A549 (cell line): ENCODE measurements at regions not wholly inside any gene's neighbourhood (a gene's known extent, or its start where the extent isn't known, plus 50 kb on each side); places are given as distances from the start of the nearest gene placed in this dataset.

Experiments
- ATAC-seq, 2 experiments: fragments of 200-7000 bp in 1 of 2; fragments of >200 bp in 1 of 2; cut with Nextera tagmentation in 1 of 2; cut with Tn5 transposase in 1 of 2; 3 replicates each; pipeline versions ENCODE4 v1.8.0 to v1.9.1; 2018 to 2020; ENCODE audit warnings: mild to moderate bottlenecking in 1 of 2, moderate library complexity in 1 of 2
- CTCF ChIA-PET: fragments of 300-600 bp; sonication (Branson Sonifier 250); formaldehyde crosslinking; extraction: SDS; loops from one replicate; lab custom pipeline; 2021; ENCODE audit warnings: antibody characterized with exemption, inconsistent platforms; lab: Yijun Ruan, JAX
- POLR2A ChIA-PET: fragments of 350-600 bp; formaldehyde crosslinking; extraction: SDS; loops from one replicate; lab custom pipeline; 2021; ENCODE audit warnings: antibody characterized with exemption, inconsistent platforms; lab: Yijun Ruan, JAX
- DNase-seq, 2 experiments: peaks; one replicate each; pipeline versions ENCODE4 v3.0.0 to v3.0.0-alpha.2; 2011 to 2016; ENCODE audit warnings: low read depth in 1 of 2, low spot score in 1 of 2
- FAIRE-seq: peaks from 2 replicates; lab custom pipeline; 2011; peaks lifted over from hg19 to GRCh38; lab: Jason Lieb, UNC
- H3K27ac ChIP-seq, 2 experiments: fragments of >200 bp; sonication (Bioruptor Twin); formaldehyde crosslinking; 3 replicates each; pipeline ENCODE4 v1.5.1; 2016 to 2017
- H3K4me1 ChIP-seq: fragments of >200 bp; sonication (Bioruptor Twin); formaldehyde crosslinking; 3 replicates; pipeline ENCODE4 v1.6.1; 2016
- H3K4me2 ChIP-seq: fragments of >200 bp; sonication (Bioruptor Twin); formaldehyde crosslinking; 3 replicates; pipeline ENCODE4 v1.6.1; 2016
- H3K4me3 ChIP-seq: fragments of >200 bp; sonication (Bioruptor Twin); formaldehyde crosslinking; 3 replicates; pipeline ENCODE4 v1.5.1; 2016
- H3K9me3 ChIP-seq: fragments of >200 bp; sonication (Bioruptor Twin); formaldehyde crosslinking; 3 replicates; pipeline ENCODE4 v1.6.1; 2016
- ATOH8 ChIP-seq: fragments of 250-450 bp; sonication (Bioruptor Pico); IDR thresholded peaks from 2 replicates; pipeline ENCODE4 v1.5.0; 2020; ENCODE audit warnings: low read depth, mild to moderate bottlenecking, moderate library complexity
- CEBPB ChIP-seq, 2 experiments: fragments of >200 bp in 1 of 2; sonication (Bioruptor Twin) in 1 of 2; formaldehyde crosslinking in 1 of 2; IDR thresholded peaks; 2 replicates each; pipeline ENCODE4 v1.6.1; 2012 to 2016
- CHD2 ChIP-seq: fragments of 150-350 bp; IDR thresholded peaks from 2 replicates; pipeline ENCODE4 v1.6.1; 2014; ENCODE audit warnings: low read length; ENCODE audit not compliant: partially characterized antibody
- CHD4 ChIP-seq: fragments of 200-600 bp; sonication (generic); IDR thresholded peaks from 2 replicates; pipeline ENCODE4 v1.6.1; 2016; ENCODE audit warnings: antibody characterized with exemption, mild to moderate bottlenecking, borderline replicate concordance
- E2F6 ChIP-seq: IDR thresholded peaks from 2 replicates; pipeline ENCODE4 v1.6.1; 2012; ENCODE audit warnings: low read depth, borderline replicate concordance
- EHMT2 ChIP-seq: fragments of 200-600 bp; sonication (generic); IDR thresholded peaks from 2 replicates; pipeline ENCODE4 v1.6.1; 2016; ENCODE audit warnings: antibody characterized with exemption, low read depth, mild to moderate bottlenecking, moderate library complexity
- EP300 ChIP-seq, 2 experiments: fragments of >200 bp; sonication (Bioruptor Twin); formaldehyde crosslinking; IDR thresholded peaks; 2 replicates in 1 of 2; 3 replicates in 1 of 2; pipeline ENCODE4 v1.6.1; 2016 to 2017
- FOSB ChIP-seq: fragments of 250-450 bp; sonication (Bioruptor Pico); IDR thresholded peaks from 2 replicates; pipeline ENCODE4 v1.5.0; 2020; ENCODE audit warnings: mild to moderate bottlenecking, moderate library complexity
- HES2 ChIP-seq: fragments of >200 bp; sonication (Bioruptor Twin); formaldehyde crosslinking; IDR thresholded peaks from 2 replicates; pipeline ENCODE4 v1.6.1; 2016
- HMGXB4 ChIP-seq: fragments of 250-450 bp; sonication (Bioruptor Pico); IDR thresholded peaks from 2 replicates; pipeline ENCODE4 v1.5.0; 2021; ENCODE audit warnings: mild to moderate bottlenecking, moderate library complexity, borderline replicate concordance
- JUN ChIP-seq, 2 experiments: fragments of >200 bp; sonication (Bioruptor Twin); formaldehyde crosslinking; IDR thresholded peaks; 2 replicates in 1 of 2; 3 replicates in 1 of 2; pipeline ENCODE4 v1.6.1; 2016 to 2017
- JUNB ChIP-seq: fragments of >200 bp; sonication (Bioruptor Twin); formaldehyde crosslinking; IDR thresholded peaks from 2 replicates; pipeline ENCODE4 v1.6.1; 2016
- KDM5A ChIP-seq: fragments of 200-600 bp; sonication (generic); IDR thresholded peaks from 2 replicates; pipeline ENCODE4 v1.6.1; 2016; ENCODE audit warnings: antibody characterized with exemption, mild to moderate bottlenecking
- MAX ChIP-seq: IDR thresholded peaks from 2 replicates; pipeline ENCODE4 v1.6.1; 2012
- MAZ ChIP-seq: fragments of 150-350 bp; IDR thresholded peaks from 2 replicates; pipeline ENCODE4 v1.6.1; 2014; ENCODE audit warnings: antibody characterized with exemption, low read depth, low read length, borderline replicate concordance
- NPAS2 ChIP-seq: fragments of 250-450 bp; sonication (Bioruptor Pico); IDR thresholded peaks from 2 replicates; pipeline ENCODE4 v1.8.0; 2022; ENCODE audit warnings: mild to moderate bottlenecking, moderate library complexity, borderline replicate concordance
- PHF8 ChIP-seq: fragments of 200-600 bp; sonication (generic); IDR thresholded peaks from 2 replicates; pipeline ENCODE4 v1.6.1; 2016; ENCODE audit warnings: low read depth, mild to moderate bottlenecking, antibody characterized with exemption, moderate library complexity, borderline replicate concordance
- RAD21 ChIP-seq, 2 experiments: fragments of >200 bp in 1 of 2; sonication (Bioruptor Twin) in 1 of 2; formaldehyde crosslinking in 1 of 2; IDR thresholded peaks in 1 of 2; conservative IDR thresholded peaks in 1 of 2; 2 replicates in 1 of 2; 3 replicates in 1 of 2; pipeline ENCODE4 v1.6.1; 2012 to 2018; ENCODE audit warnings: inconsistent platforms in 1 of 2
- RARB ChIP-seq: fragments of 250-450 bp; sonication (Bioruptor Pico); IDR thresholded peaks from 2 replicates; pipeline ENCODE4 v1.8.0; 2021; ENCODE audit warnings: mild to moderate bottlenecking, moderate library complexity
- REST ChIP-seq: fragments of 200-600 bp; sonication (generic); IDR thresholded peaks from 2 replicates; pipeline ENCODE4 v1.6.1; 2016; ENCODE audit warnings: antibody characterized with exemption, mild to moderate bottlenecking, moderate library complexity
- RFX5 ChIP-seq: fragments of 450-650 bp; IDR thresholded peaks from 2 replicates; pipeline ENCODE4 v1.7.1; 2014; ENCODE audit warnings: antibody characterized with exemption, mild to moderate bottlenecking, moderate library complexity
- SMC3 ChIP-seq: fragments of >200 bp; sonication (Bioruptor Twin); formaldehyde crosslinking; IDR thresholded peaks from 3 replicates; pipeline ENCODE4 v1.6.1; 2018; ENCODE audit warnings: inconsistent platforms
- SREBF2 ChIP-seq: fragments of 450-650 bp; IDR thresholded peaks from 2 replicates; pipeline ENCODE4 v1.6.1; 2014; ENCODE audit warnings: mild to moderate bottlenecking, moderate library complexity
- TFCP2L1 ChIP-seq: fragments of 250-450 bp; sonication (Bioruptor Pico); IDR thresholded peaks from 2 replicates; pipeline ENCODE4 v1.5.0; 2021; ENCODE audit warnings: mild to moderate bottlenecking
- TP53 ChIP-seq: fragments of 250-450 bp; sonication (Bioruptor Pico); IDR thresholded peaks from 2 replicates; pipeline ENCODE4 v1.5.0; 2021; ENCODE audit warnings: mild to moderate bottlenecking, moderate library complexity
- ZC3H11A ChIP-seq: fragments of 450-650 bp; IDR thresholded peaks from 2 replicates; pipeline ENCODE4 v1.6.1; 2014; ENCODE audit warnings: antibody characterized with exemption, mild to moderate bottlenecking
- WGBS: methylation state at CpG from one replicate; pipeline ENCODE4 v1.1.6; 2017; ENCODE audit errors: missing lambda C conversion rate; 5-methylcytosine and 5-hydroxymethylcytosine counted together
- TF ChIP-seq, protein P1 (sequence below): fragments of 450-650 bp; IDR thresholded peaks from 2 replicates; pipeline ENCODE4 v1.6.1; 2014; ENCODE audit warnings: antibody characterized with exemption

- no peak overlapping the region for H3K4me2 ChIP-seq
- no peak overlapping the region for H3K4me3 ChIP-seq
- no peak for ATAC-seq
- H3K9me3 ChIP-seq = no peaks in the 10 kb centered on the region
- H3K27ac ChIP-seq = no peak overlapping the region
- TF ChIP-seq TP53 (CRISPR knock-in tag) = no peak
- no peak for TF ChIP-seq TFCP2L1 (CRISPR knock-in tag)
- TF ChIP-seq JUNB = no peak
- TF ChIP-seq NPAS2 (CRISPR knock-in tag) = no peak
- TF ChIP-seq JUN (IDR thresholded peaks at IDR 0.05) = no peak
- TF ChIP-seq MAX = no peak
- no peak for TF ChIP-seq HES2
- TF ChIP-seq PHF8 = no peak
- no peak for TF ChIP-seq ATOH8 (CRISPR knock-in tag)
- TF ChIP-seq RFX5 = no peak
- TF ChIP-seq CEBPB (IDR thresholded peaks at IDR 0.05) = no peak
- TF ChIP-seq REST = no peak
- ChIA-PET CTCF (no interaction called here), POLR2A (no interaction called here)
- no peaks in the 10 kb centered on the region for H3K4me1 ChIP-seq
- no peak for DNase-seq
- no peak for FAIRE-seq
- 15% methylated on average over 5 of the region's 5 CpGs for WGBS
Measured at GRCh38 chr6:160851031-160851430, 140.5 kb upstream of the MAP3K4 start.

GRCh38 chr6:160853946-160854345 lies 137.6 kb upstream of the MAP3K4 start:
- Histone ChIP-seq H3K27ac (no peak overlapping the region), H3K9me3 (no peaks in the 10 kb centered on the region), H3K4me1 (no peaks in the 10 kb centered on the region), H3K4me2 (no peak overlapping the region), H3K4me3 (no peak overlapping the region)
- ATAC-seq = no peak
- CTCF ChIA-PET = no interaction called here
- TF ChIP-seq FOSB (CRISPR knock-in tag) = no peak
- TF ChIP-seq HMGXB4 (CRISPR knock-in tag) = no peak
- no peak for TF ChIP-seq JUNB
- no peak for TF ChIP-seq MAZ
- no peak for TF ChIP-seq E2F6
- DNase-seq = no peak
- no peak for FAIRE-seq
- POLR2A ChIA-PET = no interaction called here
- WGBS = 28% methylated on average over 7 of the region's 7 CpGs

DNA sequence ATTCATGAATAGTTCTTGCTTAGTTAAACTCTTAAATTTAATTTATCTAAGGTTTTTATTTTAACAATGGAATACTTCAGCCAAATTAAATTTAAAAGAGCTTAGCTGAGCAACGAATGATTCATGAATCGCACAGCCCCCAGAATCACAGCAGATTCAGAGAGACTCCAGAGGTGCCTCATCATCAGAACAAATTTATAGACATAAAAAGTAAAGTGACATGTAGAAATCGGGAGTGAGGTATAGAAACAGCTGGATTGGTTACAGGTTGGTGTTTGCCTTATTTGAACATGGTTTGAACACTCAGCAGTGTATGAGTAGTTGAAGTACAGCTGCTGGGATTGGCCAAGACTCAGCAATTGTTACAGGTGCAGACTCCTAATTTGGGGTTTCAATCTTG lies 132.7 kb upstream of the MAP3K4 start:
- DNase-seq = no peak
- H3K9me3 ChIP-seq = no peaks in the 10 kb centered on the region
- POLR2A ChIA-PET = no interaction called here
- H3K4me3 ChIP-seq = no peak overlapping the region
- no peak overlapping the region for H3K27ac ChIP-seq
- H3K4me2 ChIP-seq = no peak overlapping the region
- ATAC-seq = no peak
- CTCF ChIA-PET = no interaction called here
- 40% methylated on average over 3 of the region's 3 CpGs for WGBS
- no peaks in the 10 kb centered on the region for H3K4me1 ChIP-seq
- FAIRE-seq = no peak
- TF ChIP-seq ZC3H11A (no peak), RARB (CRISPR knock-in tag) (no peak), JUN (IDR thresholded peaks at IDR 0.05) (no peak), KDM5A (no peak), EHMT2 (no peak), PHF8 (no peak), EP300 (IDR thresholded peaks at IDR 0.05) (no peak), CHD2 (no peak), E2F6 (no peak), SMC3 (no peak), CHD4 (no peak), SREBF2 (no peak), RAD21 (conservative IDR thresholded peaks at IDR 0.05 in 1 of 2, IDR thresholded peaks at IDR 0.05 in 1 of 2) (no peak)
- TF ChIP-seq, protein P1, sequence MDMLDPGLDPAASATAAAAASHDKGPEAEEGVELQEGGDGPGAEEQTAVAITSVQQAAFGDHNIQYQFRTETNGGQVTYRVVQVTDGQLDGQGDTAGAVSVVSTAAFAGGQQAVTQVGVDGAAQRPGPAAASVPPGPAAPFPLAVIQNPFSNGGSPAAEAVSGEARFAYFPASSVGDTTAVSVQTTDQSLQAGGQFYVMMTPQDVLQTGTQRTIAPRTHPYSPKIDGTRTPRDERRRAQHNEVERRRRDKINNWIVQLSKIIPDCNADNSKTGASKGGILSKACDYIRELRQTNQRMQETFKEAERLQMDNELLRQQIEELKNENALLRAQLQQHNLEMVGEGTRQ = no peak
